NCI-H146 treated with DMSO at 0.1 percent for 48 hours (cell line): ENCODE measurements at regions not wholly inside any gene's neighbourhood (a gene's known extent, or its start where the extent isn't known, plus 50 kb on each side); places are given as distances from the start of the nearest gene placed in this dataset.

Source experiments
- DNase-seq: peaks from one replicate; lab custom pipeline; 2025; ENCODE audit not compliant: unreplicated experiment; lab: John Stamatoyannopoulos, UW

- DNase-seq = no peak
Observed at GRCh38 chr5:2307631-2308030, 424.9 kb upstream of the IRX4 start.

- DNase-seq = no peak
Observed at GRCh38 chr5:2306711-2307110, 424.0 kb upstream of the IRX4 start.

- DNase-seq = no peak
Observed at GRCh38 chr5:2303431-2304100, 420.8 kb upstream of the IRX4 start.

- no peak for DNase-seq
Observed at GRCh38 chr5:2302169-2302568, 419.4 kb upstream of the IRX4 start.

GRCh38 chr5:2300861-2301574 is 418.3 kb upstream of the IRX4 start:
- no peak for DNase-seq

- DNase-seq = no peak
Observed at GRCh38 chr5:2300421-2300820, 417.7 kb upstream of the IRX4 start.

- no peak for DNase-seq
Observed at GRCh38 chr5:2299388-2300220, 416.9 kb upstream of the IRX4 start.

GRCh38 chr5:2298781-2299180 is 416.1 kb upstream of the IRX4 start:
- no peak for DNase-seq

GRCh38 chr5:2297991-2298390 is 415.3 kb upstream of the IRX4 start:
- DNase-seq = no peak

GRCh38 chr5:2295476-2295875 is 412.8 kb upstream of the IRX4 start:
- no peak for DNase-seq

- no peak for DNase-seq
Observed at GRCh38 chr5:2293906-2294305, 411.2 kb upstream of the IRX4 start.

GRCh38 chr5:2291146-2291840 is 408.6 kb upstream of the IRX4 start:
- DNase-seq = no peak

GRCh38 chr5:2289380-2289779 is 406.7 kb upstream of the IRX4 start:
- no peak for DNase-seq

GRCh38 chr5:2288968-2289367 is 406.2 kb upstream of the IRX4 start:
- DNase-seq = no peak

GRCh38 chr5:2288466-2288865 is 405.7 kb upstream of the IRX4 start:
- no peak for DNase-seq

- no peak for DNase-seq
Observed at GRCh38 chr5:2286250-2286649, 403.5 kb upstream of the IRX4 start.

GRCh38 chr5:2284678-2285077 is 402.0 kb upstream of the IRX4 start:
- no peak for DNase-seq

- no peak for DNase-seq
Observed at GRCh38 chr5:2283481-2284045, 400.8 kb upstream of the IRX4 start.

- DNase-seq = no peak
Observed at GRCh38 chr5:2282893-2283292, 400.2 kb upstream of the IRX4 start.

- DNase-seq = no peak
Observed at GRCh38 chr5:2282034-2282690, 399.4 kb upstream of the IRX4 start.

- DNase-seq = no peak
Observed at GRCh38 chr5:2281446-2281845, 398.7 kb upstream of the IRX4 start.
